ENCODE measurements at regions not wholly inside any gene's neighbourhood (a gene's known extent, or its start where the extent isn't known, plus 50 kb on each side); places are given as distances from the start of the nearest gene placed in this dataset.
"Not testable (repeated sequence)": the region's sequence is repeated elsewhere in the genome, so short reads cannot be mapped to it uniquely, and the experiment has no call there.

DNA sequence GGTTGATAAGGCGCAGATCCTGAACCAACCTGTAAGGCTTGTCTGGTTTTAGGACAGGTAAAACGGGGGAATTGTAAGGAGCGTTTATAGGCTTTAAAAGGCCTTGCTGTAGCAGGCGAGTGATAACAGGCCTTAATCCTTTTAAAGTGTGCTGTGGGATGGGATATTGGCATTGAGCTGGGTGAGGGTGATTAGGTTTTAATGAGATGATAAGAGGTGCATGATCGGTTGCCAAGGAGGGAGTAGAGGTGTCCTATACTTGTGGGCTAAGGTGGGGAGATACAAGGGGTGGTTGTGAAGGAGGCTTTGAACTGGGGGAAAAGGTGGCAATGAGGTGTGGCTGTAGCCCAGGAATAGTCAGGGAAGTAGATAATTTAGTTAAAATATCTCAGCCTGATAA lies 363.8 kb downstream of the S1PR1 start:
- DNase-seq (ENCODE audit: low spot score); intact Hi-C loops (cut with DNase I): not testable (repeated sequence)

DNA sequence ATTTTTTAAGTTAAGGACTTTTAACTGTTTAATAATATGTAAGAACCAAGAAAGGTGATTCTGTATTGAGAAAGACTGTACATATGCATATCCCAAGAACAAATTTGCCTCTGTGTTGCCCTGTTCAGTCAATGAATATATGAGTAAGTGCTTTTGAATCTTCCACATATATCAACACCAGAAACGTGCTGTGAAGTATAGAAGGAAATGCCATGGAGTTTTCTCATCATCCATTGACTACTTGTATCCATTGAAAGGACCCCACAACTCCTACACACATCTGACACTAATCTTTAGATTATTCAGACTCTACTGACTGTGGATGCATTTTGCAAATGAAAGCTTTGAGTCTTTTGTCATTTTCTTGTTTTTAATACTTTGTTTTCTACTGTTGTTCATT lies 366.9 kb downstream of the S1PR1 start:
- no peak for DNase-seq (ENCODE audit: low spot score)
- intact Hi-C loops (cut with DNase I) = no loop called here

DNA sequence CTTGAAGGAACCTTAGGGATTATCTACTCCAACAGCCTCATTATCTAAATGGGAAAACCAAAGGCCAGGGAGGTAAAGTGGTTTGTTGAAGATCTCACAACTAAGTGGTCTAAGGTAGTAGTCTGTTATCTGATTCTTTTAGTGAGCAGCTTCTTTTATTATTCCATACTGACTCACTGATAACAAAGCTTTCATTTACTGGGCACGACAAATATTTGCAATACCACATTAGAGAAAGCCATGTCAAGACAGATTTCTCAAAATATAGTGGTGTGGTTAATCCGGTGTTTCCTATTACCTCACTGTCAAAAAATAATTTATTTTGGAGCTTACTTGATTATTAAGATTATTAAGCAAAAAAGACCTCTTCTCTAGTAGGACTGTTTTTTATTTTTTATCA lies 369.1 kb downstream of the S1PR1 start:
- no peak for DNase-seq (ENCODE audit: low spot score)
- intact Hi-C loops (cut with DNase I) = no loop called here

DNA sequence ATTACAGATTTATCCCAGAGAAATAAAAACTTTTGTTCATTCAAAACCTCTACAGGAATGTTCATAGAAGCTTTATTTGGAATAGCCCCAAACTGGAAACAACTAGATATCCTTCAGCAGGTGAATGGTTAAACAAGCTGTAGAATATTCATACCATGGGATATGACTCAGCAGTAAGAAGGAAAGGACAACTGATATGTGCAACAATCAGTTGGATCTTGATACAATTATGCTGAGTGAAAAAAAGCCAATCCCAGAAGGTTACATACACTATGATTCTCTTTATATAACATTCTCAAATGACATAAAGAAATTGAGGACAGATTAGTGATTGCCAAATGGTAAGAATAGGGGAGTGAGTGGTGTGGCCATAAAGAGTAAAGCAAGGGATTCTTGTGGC lies 376.7 kb downstream of the S1PR1 start:
- DNase-seq (ENCODE audit: low spot score) = no peak
- intact Hi-C loops (cut with DNase I) = no loop called here

DNA sequence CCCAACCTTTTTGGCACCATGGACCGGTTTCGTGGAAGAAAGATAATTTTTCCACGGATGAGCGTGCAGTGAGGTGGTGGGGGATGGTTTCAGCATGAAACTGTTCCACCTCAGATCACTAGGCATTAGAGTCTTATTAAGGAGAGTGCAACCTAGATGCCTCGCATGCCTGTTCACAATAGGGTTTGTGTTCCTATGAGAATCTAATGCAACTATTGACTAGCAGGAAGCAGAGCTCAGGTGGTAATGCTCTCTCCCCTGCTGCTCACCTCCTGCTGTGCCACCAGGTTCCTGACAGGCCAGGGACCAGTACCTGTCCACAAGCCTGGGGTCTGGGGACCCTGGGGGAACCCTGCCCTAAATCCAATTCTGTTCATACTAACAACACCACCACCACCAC lies 377.8 kb downstream of the OLFM3 start:
- intact Hi-C loops (cut with DNase I) = no loop called here
- DNase-seq (ENCODE audit: low spot score) = no peak

DNA sequence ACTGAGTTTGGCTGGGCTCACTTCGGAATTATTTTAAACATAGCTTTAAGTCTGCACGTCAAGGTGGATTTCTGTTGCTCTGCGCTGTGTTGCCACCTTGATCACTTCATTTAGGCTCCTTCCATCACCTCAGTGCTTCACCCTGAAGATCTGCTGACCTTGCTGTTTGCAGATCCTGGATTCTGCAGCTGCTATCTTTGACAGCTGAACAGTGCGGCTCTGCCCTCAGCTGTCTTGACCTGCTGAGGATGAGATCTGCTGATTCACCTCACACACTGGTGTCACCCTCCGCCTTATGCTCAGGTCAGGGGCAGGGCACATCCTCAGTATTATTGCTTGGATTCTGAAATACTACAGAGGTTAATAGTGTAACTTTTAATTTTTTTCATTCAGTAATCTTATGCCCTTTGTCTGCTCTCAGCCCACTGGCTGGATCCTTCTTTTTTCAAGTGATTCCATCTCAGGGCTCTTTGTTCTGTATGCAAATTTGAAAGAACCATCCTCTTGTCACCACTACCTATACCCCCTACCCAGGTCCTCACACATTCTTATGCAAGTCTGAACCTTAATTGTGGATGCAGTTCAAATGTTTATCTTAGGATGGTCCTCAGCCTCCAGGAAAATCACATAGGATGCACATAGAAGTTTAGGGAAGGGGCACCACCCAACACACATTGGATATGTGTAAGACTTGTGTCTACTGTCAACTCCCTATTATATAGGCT lies 364.0 kb downstream of the OLFM3 start:
- intact Hi-C loops (cut with DNase I) = no loop called here
- no peak for DNase-seq (ENCODE audit: low spot score)

DNA sequence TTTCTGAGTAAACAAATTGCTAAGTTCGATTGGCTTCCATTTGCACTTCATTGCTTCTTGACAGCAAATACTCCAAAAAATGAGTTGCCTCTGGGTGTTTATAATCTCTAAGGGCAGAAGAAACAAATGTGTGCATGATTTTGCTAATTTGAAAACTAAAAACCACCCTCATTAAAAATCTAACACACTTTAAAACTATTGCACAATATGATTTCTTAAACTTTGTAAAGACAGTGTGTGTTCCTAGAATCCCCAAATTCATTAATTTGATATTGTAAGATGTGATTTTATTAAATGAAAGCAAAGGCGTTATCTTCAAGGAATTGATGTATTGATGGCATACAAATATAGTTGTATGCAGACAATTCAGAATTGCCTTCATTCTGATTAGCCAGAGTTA lies 350.9 kb downstream of the OLFM3 start:
- no peak for DNase-seq (ENCODE audit: low spot score)
- intact Hi-C loops (cut with DNase I) = no loop called here

DNA sequence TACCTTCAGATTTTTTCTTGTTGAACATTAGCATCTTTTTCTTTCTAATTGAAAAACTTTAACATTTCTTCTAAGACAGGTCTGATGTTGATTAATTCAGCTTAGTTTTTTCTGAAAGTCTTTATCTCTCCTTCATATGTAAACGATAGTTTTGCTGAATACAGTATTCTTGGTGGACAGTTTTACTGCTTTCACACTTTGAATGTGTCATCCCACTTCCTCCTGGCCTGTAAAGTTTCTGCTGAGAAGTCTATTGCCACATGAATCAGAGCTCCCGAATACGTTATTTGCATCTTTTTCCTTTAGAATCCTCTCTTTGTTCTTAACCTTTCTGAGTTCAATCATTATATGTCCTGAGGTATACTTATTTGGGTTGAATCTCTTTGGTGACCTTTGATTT lies 344.2 kb downstream of the OLFM3 start:
- DNase-seq (ENCODE audit: low spot score) = no peak
- intact Hi-C loops (cut with DNase I) = no loop called here

DNA sequence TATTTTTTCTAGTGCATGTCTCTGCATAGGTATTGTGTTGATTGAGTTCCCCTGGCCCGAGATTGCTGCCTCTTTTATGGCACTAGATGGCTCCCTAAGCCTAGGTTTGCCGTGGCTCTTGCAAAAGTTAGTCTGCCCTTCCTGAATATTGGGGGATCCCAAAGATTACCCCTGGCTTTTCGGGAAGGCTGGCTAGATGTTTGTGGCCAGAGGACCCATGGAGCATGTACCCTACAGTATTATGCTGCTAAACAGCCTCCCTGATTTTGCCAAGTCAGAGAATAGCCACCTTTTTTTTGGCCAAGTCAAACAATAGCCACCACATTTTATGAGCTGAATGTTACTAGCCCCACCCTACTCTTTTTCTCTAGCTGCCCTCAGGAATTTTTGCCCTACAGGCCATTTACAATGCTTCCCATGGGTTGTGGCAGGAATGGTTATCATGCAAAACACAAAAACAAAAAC lies 343.2 kb downstream of the OLFM3 start:
- DNase-seq (ENCODE audit: low spot score) = no peak
- intact Hi-C loops (cut with DNase I) = no loop called here

DNA sequence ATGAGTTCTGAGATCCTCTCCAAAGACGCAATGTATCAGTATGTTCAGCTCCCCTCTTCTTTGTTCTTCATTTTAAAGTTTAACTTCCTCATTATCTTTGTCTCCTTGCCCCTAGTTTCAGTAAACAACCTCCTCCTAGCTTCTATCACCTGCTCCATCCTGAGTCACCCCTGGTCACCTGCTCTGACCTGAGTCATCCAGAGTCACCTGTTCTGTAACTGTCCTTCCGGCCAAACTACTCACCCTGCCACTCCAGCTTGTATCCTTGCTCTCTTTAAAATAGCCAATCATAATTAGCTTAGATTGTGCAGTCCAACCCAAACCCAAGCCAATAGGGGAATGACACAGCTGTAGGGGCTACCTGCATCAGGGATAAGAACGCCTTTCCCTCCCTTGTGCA lies 332.0 kb downstream of the OLFM3 start:
- intact Hi-C loops (cut with DNase I) = no loop called here
- DNase-seq (ENCODE audit: low spot score) = no peak

DNA sequence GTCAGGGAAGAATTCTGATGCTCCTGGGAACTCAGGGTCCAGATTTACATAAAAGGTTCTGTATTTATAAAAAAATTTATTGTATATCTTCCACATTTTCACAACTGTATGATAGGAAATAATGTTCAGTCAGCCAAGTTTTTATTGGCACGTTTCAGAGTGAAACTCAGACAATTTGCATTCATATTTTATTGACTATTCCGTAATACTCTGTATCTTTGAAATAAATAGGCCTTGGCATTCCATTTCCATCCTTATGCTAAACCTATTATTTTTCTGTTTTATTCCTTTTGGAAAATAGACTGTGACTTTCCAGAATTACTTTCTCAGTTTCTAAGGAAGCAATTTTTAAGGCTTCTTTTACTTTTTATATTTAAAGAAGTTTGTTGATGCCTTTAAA lies 329.0 kb downstream of the OLFM3 start:
- DNase-seq (ENCODE audit: low spot score) = no peak
- intact Hi-C loops (cut with DNase I) = no loop called here

DNA sequence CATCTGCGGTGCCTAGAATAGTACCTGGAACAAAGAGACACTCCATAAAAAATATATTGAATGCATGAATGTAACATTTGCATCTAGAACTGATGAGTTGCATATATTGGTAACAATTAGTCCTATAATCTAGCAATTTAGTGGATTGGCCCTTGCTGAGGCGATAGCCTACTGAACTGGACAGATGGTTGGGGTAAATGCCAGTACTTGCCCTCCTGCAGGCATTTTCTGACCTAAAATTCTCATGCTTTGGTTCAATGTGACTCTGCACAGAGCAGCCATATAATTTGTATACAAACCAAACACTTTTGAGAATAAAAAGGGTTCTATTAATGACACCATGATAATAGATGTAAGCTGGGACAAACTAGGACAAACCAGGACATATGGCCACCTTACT lies 313.6 kb downstream of the OLFM3 start:
- intact Hi-C loops (cut with DNase I) = no loop called here

DNA sequence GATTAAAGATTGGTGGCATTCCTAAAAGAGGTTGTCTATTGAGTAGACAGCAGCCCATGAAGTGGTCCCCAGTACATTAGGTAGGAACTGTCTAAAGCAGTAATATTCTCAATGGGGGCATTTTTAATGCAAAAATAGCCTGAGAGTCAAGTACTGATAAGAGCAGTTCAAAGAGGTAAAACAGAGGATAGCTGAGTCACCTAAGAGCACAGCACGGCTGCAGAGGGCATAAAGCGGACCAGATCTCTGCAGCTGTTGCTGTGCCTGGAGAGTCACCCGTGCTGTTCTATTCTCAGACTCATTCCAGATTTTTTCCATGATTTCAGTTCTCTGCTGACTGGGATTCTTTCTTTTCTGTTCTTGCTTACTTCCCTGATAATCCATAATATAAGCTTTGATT lies 313.2 kb downstream of the OLFM3 start:
- intact Hi-C loops (cut with DNase I) = no loop called here
- no peak for DNase-seq (ENCODE audit: low spot score)

More for the DNA sequence above, 313.6 kb downstream of the OLFM3 start:
- DNase-seq (ENCODE audit: low spot score) = no peak

DNA sequence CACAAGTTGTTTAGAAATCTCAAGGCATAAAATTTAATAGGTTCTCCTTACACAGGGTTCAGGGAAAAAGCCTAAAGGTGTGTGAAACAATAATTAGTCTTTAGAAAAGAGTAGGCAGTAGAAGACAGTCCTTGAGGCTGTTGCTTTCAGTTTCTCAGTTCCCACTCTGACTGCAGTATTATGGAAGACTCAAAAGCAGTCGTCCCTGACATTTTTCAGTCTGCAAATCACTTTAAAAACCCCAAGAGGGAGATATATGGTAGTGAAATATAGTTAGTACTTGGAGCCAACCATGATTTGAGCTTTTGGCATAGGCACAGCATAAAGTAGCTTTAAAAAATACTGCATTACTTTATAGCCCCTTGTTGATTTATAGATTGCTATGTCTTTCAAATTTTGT lies 299.7 kb downstream of the OLFM3 start:
- intact Hi-C loops (cut with DNase I) = no loop called here
- no peak for DNase-seq (ENCODE audit: low spot score)

DNA sequence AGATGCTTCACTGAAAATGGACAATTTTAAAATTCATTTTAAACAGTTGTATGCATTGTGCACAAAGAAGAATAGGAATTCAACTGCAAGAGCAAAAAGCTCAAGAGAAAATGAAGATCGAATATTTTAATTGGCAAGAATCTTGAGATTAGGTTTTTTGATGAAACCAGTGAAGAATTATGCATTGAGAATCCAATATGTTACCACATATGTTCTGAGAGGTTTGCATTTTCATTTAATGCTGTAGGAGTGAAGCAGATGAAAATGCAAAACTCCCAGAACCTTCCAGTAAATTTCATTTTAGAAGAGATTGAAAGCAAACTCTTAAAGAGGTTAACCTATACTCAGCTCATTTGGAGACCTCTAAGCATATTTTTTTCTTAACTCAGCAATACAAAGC lies 298.0 kb downstream of the OLFM3 start:
- no peak for DNase-seq (ENCODE audit: low spot score)
- intact Hi-C loops (cut with DNase I) = no loop called here

DNA sequence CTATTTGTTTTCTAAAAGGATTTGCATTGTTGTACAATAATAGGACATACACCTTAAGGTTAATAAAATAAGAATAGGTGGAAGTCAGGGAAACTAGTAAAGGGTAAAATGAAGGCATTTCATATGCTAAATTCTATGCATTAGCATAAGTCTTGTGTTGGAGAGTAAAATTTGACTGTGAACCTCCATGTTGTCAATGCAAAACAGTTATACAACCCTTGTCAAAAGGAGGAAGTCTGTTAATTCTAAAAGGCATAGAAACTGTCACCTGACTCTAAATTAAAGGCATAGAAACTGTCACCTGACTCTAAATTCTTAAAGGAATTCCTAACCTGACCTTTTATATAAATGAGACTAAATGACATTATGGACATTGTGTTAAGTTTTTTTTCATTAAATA lies 291.8 kb downstream of the OLFM3 start:
- no peak for DNase-seq (ENCODE audit: low spot score)
- intact Hi-C loops (cut with DNase I) = no loop called here

DNA sequence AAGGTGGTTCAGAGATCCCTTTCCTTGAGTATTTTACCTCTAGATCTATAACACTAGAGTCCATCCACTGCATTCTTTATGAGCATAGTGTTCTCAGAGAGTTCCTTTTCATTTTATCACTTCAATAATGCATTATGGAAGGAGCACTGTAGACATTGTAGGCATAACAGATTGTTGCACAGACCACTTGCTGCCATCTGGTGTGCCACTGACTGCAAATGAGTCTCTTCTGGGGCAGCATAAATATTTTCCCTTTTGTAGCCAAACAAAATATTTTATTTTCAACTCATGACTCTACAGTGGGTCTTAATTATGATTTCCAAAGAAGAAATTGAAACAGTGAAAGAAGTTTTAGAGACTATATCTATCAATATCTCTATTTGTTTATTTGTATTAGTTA lies 290.4 kb downstream of the OLFM3 start:
- DNase-seq (ENCODE audit: low spot score) = no peak
- intact Hi-C loops (cut with DNase I) = no loop called here

DNA sequence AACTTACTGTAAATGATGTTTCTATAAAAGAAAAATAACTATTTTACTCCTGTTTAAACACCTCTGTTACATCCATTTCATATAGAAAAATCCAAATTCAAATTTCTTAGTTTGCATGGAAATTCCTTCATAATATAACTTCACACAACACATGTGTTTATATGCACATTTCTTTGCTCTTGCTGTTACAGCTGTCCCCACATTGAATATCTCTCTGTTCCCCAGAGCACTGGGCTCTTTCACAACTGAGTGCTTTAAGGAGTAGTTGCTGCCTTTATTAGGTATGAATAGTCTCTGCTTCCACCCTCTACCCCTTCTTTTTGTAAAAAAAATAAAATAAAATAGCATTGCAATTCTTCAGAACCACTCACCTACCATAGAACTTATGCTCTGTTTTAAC lies 287.0 kb downstream of the OLFM3 start:
- intact Hi-C loops (cut with DNase I) = no loop called here

DNA sequence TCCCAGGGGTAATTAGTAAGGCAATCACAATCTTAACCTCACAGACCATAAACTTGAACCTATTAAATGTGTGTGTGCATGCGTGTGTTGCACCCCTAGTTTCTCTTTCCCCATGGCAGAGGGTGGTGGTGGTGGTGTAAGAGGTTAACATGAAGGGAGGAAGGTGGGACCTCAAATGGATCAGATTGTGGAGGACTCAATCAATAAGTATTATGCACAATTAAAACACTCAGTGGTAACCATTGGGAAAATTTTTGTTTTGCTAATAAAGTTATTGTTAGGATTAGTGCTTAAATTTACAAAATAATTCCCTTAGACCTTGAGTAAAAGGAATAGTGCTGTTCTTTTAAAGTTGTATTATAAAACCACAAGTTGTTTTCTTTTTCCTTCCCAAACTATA lies 283.0 kb downstream of the OLFM3 start:
- intact Hi-C loops (cut with DNase I) = loop anchor here in 1 of 2 donors (2.0 kb wide), 1 partner anchor 155 kb away; no protein-coding TSS in a partner anchor
- DNase-seq (ENCODE audit: low spot score) = no peak

More for the DNA sequence above, 287.0 kb downstream of the OLFM3 start:
- DNase-seq (ENCODE audit: low spot score) = no peak

DNA sequence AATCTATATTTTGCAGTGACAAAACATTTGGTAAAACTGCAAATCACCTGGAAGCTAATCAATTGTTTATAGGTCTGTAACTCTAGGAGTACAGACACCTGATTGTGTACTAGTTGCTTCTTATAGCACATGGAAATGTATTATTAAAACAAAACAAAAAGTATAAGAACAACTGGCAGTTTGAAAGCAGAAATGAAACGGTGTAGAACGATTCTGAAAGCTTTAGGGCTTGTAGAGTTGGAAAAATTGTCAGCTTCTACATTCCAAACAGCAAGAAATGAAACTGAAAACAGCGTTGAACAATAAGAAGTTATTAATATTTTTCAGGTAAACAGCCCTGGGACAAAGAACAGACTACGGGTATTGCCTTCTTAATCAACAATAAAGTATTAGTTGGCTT lies 273.3 kb downstream of the OLFM3 start:
- DNase-seq (ENCODE audit: low spot score) = no peak
- intact Hi-C loops (cut with DNase I) = no loop called here

DNA sequence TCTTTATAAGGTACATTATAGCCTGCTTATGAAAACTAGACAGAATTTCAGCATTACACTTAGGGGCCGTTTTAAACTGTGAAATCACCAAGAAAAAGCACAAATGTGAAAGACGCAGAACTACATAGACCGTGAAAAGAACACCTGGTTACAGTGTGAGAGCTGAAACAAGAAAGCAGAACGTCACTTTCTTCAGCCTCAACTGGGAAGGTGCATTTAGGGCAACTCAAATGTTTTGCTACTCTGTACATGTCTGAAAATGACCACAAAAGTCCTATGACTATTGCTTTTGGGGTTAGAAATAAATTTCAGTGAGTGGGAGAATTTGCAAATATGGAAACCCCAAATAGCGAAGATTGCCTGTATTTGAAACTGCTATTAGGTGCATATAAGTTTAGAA lies 268.7 kb downstream of the OLFM3 start:
- intact Hi-C loops (cut with DNase I) = no loop called here
- DNase-seq (ENCODE audit: low spot score) = no peak

DNA sequence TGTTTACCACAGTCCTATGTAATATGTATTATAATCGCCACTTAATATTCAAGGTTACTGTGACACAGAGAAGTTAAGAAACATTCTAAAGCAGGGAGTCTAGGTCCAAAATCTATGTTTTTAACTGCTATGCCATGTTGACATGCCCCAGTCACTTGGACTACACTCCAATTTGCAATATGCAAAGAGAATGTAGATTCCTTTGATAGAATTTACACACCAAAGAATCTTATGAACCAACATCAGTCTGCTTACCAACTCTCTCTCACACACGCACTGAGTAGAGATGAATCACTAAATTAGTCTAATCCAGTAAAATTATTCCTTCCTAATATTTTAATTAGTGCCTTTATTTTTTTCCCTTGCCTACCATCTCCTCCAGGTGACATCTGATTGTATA lies 266.2 kb downstream of the OLFM3 start:
- no peak for DNase-seq (ENCODE audit: low spot score)
- intact Hi-C loops (cut with DNase I) = no loop called here

Data from posterior vena cava (tissue), 2 donors.